ENCODE measurements at regions not wholly inside any gene's neighbourhood (a gene's known extent, or its start where the extent isn't known, plus 50 kb on each side); places are given as distances from the start of the nearest gene placed in this dataset.

- TF ChIP-seq CHD7 (IDR thresholded peaks at IDR 0.05; ENCODE audit: insufficient replicate concordance, low read length) (no peak), SIN3A (conservative IDR thresholded peaks at IDR 0.05 in 1 of 2, IDR thresholded peaks at IDR 0.05 in 1 of 2; ENCODE audit: low read depth in 1 of 2, low read length in 2 of 2) (no peak), HDAC2 (IDR thresholded peaks at IDR 0.05; ENCODE audit: borderline replicate concordance in 1 of 2, low read depth in 2 of 2, low read length in 2 of 2) (no peak), RAD21 (IDR thresholded peaks at IDR 0.05 in 1 of 2, conservative IDR thresholded peaks at IDR 0.05 in 1 of 2; ENCODE audit: low read depth in 2 of 2, low read length in 2 of 2) (no peak), MAFK (IDR thresholded peaks at IDR 0.05; ENCODE audit: low read depth, low read length) (no peak), TAF7 (optimal IDR thresholded peaks at IDR 0.05; ENCODE audit: borderline replicate concordance, low read depth, low read length) (no peak), GTF2F1 (IDR thresholded peaks at IDR 0.05; ENCODE audit: borderline replicate concordance, low read depth, low read length) (no peak), CREB1 (IDR thresholded peaks at IDR 0.05) (no peak)
Observed at GRCh38 chr18:40048886-40049650, 1906.0 kb upstream of the PIK3C3 start (continued).

All from H1 (cell line).